Esophagus squamous epithelium (tissue), 5 donors: ENCODE measurements at regions not wholly inside any gene's neighbourhood (a gene's known extent, or its start where the extent isn't known, plus 50 kb on each side); places are given as distances from the start of the nearest gene placed in this dataset.

Experiments
- DNase-seq: peaks from one replicate; lab custom pipeline; 2025; lab: John Stamatoyannopoulos, UW
- H3K27ac ChIP-seq, 4 donors: fragments of 200-600 bp; sonication (generic); one replicate each; pipeline ENCODE4 v1.5.1; 2016 to 2019; ENCODE audit warnings: mild to moderate bottlenecking in 1 of 4
- H3K27me3 ChIP-seq, 4 donors: fragments of 200-600 bp; sonication (generic); 1 replicate in 3 of 4; 2 replicates in 1 of 4; pipeline versions ENCODE4 v1.5.1 to v1.6.0; 2017 to 2021; ENCODE audit warnings: antibody characterized with exemption in 1 of 4
- H3K36me3 ChIP-seq, 3 donors: fragments of 200-600 bp; sonication (generic); one replicate each; pipeline ENCODE4 v1.5.1; 2016 to 2019
- H3K4me1 ChIP-seq, 3 donors: fragments of 200-600 bp; sonication (generic); one replicate each; pipeline ENCODE4 v1.5.1; 2017 to 2019
- H3K4me3 ChIP-seq, 4 donors: fragments of 200-600 bp; sonication (generic); 1 replicate in 3 of 4; 2 replicates in 1 of 4; pipeline ENCODE4 v1.5.1; 2016 to 2019; ENCODE audit warnings: mild to moderate bottlenecking in 2 of 4, moderate library complexity in 1 of 4
- H3K9me3 ChIP-seq, 3 donors: fragments of 200-600 bp; sonication (generic); one replicate each; pipeline ENCODE4 v1.5.1; 2016 to 2019
- CTCF ChIP-seq, 6 experiments: fragments of 450-650 bp in 4 of 6; fragments of 200-600 bp in 2 of 6; sonication (generic) in 2 of 6; IDR thresholded peaks; one replicate each; pipeline ENCODE4 v1.5.1; 2016 to 2019; ENCODE audit warnings: antibody characterized with exemption in 6 of 6, mild to moderate bottlenecking in 4 of 6, moderate library complexity in 4 of 6
- POLR2A ChIP-seq, 4 donors: fragments of 450-650 bp; IDR thresholded peaks; one replicate each; pipeline ENCODE4 v1.6.1; 2017; ENCODE audit warnings: antibody characterized with exemption in 4 of 4, mild to moderate bottlenecking in 4 of 4, moderate library complexity in 3 of 4
- WGBS, 2 donors: methylation state at CpG; one replicate each; pipeline ENCODE4 v1.1.5; 2018; 5-methylcytosine and 5-hydroxymethylcytosine counted together
- intact Hi-C: fragments of 100-400 bp; cut with DNase I; formaldehyde crosslinking; loops from one replicate; pipeline ENCODE4 v1.15.0; 2022
- donor health status: DM: yes; HTN: yes; CAD: no.

- peaks cover 0 to 16% (median 0%) of the 10 kb centered on the region in 3 donors for H3K4me1 ChIP-seq
- H3K27ac ChIP-seq, result no peak overlapping the region
- H3K36me3 ChIP-seq, result no peaks in the 10 kb centered on the region
- H3K9me3 ChIP-seq, result no peaks in the 10 kb centered on the region
- no peak for DNase-seq
- H3K27me3 ChIP-seq, result peaks cover 0 to 46% (median 0%) of the 10 kb centered on the region in 4 donors
- intact Hi-C loops, result no loop called here
- 69 to 76% methylated on average over 2 to 4 of the region's 8 CpGs for WGBS, 2 donors
- H3K4me3 ChIP-seq, result no peak overlapping the region
- no peak for TF ChIP-seq POLR2A (IDR thresholded peaks at IDR 0.05)
- no peak for TF ChIP-seq CTCF (IDR thresholded peaks at IDR 0.05)
These were observed 272.2 kb downstream of the NPHP4 start for GRCh38 chr1:5720045-5720444.

- intact Hi-C loops, result no loop called here
- 77 to 78% methylated on average over 9 to 20 of the region's 34 CpGs for WGBS, 2 donors
- Histone ChIP-seq H3K9me3 (no peaks in the 10 kb centered on the region), H3K4me3 (no peak overlapping the region), H3K36me3 (no peaks in the 10 kb centered on the region), H3K4me1 (peaks cover 0 to 16% (median 0%) of the 10 kb centered on the region in 3 donors), H3K27ac (no peak overlapping the region), H3K27me3 (peaks cover 0 to 46% (median 0%) of the 10 kb centered on the region in 4 donors)
- TF ChIP-seq POLR2A (IDR thresholded peaks at IDR 0.05) (no peak), CTCF (IDR thresholded peaks at IDR 0.05) (no peak)
- DNase-seq, result no peak
These were observed 273.2 kb downstream of the NPHP4 start for GRCh38 chr1:5718831-5719632.

DNA sequence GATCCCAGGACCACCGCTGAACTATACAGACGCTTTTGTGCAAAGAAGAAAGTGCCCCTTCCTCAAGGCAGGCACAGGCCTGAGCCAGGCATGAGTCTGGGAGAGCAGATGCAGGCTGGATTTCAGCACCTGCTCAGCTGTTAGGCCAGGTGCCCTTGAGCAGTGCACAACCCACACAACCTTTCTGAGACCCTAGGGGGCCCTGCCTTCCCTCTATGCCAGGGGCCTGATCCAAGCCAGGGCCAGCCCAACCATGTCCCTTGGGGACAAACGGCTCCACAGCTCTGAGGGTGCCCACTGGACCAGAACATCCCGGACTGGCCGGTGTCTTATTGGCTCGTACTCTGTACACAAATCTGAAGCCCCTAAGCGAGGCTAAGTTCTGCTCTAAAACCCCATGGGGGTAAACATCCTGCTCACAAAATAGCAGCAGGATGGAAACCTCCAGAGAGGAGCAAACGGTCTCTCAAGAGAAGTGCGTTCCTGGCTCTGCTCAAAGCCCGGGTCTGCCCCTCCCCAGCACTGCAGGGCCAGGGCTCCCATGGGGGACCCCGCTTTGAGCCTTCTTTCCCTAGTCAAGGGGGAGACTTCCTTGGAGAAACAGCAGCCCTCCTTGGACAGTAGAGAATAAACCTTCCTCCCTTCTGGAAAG, 275.1 kb downstream of the NPHP4 start:
- DNase-seq, result no peak
- Histone ChIP-seq H3K4me3 (no peak overlapping the region), H3K9me3 (no peaks in the 10 kb centered on the region), H3K27ac (no peak overlapping the region), H3K36me3 (no peaks in the 10 kb centered on the region), H3K27me3 (peaks cover 0 to 46% (median 0%) of the 10 kb centered on the region in 4 donors), H3K4me1 (peaks cover 0 to 16% (median 0%) of the 10 kb centered on the region in 3 donors)
- intact Hi-C loops, result no loop called here
- 47 to 55% methylated on average over 4 to 10 of the region's 11 CpGs for WGBS, 2 donors
- TF ChIP-seq POLR2A (IDR thresholded peaks at IDR 0.05) (no peak), CTCF (IDR thresholded peaks at IDR 0.05) (no peak)

DNA sequence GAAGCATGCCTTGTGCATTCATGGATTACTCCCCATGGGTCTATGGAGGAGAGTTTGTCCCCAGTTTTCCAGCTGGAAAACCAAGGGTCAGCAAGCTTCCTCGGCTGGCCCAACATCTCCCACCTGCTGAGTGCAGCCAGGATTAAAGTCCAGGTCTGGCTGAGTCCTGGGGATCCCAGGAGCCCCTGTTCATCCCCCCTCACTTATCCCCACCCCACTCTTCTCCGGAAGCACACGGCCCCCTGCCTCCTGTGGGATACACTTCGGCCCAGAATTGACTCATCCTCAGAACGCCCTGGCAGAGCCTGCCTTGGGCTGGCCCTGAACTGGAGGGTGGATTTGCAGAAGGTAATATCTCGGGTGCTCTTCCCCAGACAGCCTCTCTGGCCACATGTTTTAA, 276.1 kb downstream of the NPHP4 start:
- intact Hi-C loops, result no loop called here
- WGBS, 2 donors, result no CpG with 5 or more reads among the region's 6 CpGs
- no peak for DNase-seq
- H3K9me3 ChIP-seq, result no peaks in the 10 kb centered on the region
- H3K27ac ChIP-seq, result no peak overlapping the region
- no peaks in the 10 kb centered on the region for H3K36me3 ChIP-seq
- peaks cover 0 to 12% (median 0%) of the 10 kb centered on the region in 3 donors for H3K4me1 ChIP-seq
- no peak overlapping the region for H3K4me3 ChIP-seq
- H3K27me3 ChIP-seq, result peaks cover 0 to 46% (median 0%) of the 10 kb centered on the region in 4 donors
- TF ChIP-seq POLR2A (IDR thresholded peaks at IDR 0.05) (no peak), CTCF (IDR thresholded peaks at IDR 0.05) (no peak)
